Glomerular visceral epithelial cell (primary cell): ENCODE measurements at regions not wholly inside any gene's neighbourhood (a gene's known extent, or its start where the extent isn't known, plus 50 kb on each side); places are given as distances from the start of the nearest gene placed in this dataset.
A peak's percentile ranks its signal among the peaks of the same experiment; 100 is the strongest.
"Not testable (repeated sequence)": the region's sequence is repeated elsewhere in the genome, so short reads cannot be mapped to it uniquely, and the experiment has no call there.

Experiments
- DNase-seq: peaks from one replicate; pipeline ENCODE4 v3.0.0-alpha.2; 2016; ENCODE audit errors: extremely low spot score

GRCh38 chr7:4437916-4438315 lies 244.2 kb upstream of the FOXK1 start:
- no peak for DNase-seq

- DNase-seq = no peak
Measured at GRCh38 chr7:4438723-4439245, 243.3 kb upstream of the FOXK1 start.

DNA sequence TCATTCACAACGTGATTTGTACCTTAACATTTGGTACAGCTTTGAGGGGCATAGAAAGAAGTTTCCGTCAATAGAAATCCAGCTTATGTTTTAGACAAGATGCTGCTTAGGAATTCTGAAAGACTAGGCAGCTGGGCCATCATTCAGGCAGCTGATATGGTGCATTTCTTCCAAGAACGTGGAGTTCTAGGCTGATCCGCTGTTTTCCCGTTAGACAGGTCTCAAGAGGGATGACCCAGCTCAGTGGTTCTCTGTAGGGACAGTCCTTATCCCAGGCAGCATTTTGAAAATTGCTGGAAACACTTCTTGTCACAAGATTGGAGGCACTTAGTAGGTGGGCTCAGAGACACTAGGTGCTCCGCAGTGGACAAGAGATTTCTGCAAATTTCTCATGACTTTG lies 242.7 kb upstream of the FOXK1 start:
- DNase-seq = no peak

DNA sequence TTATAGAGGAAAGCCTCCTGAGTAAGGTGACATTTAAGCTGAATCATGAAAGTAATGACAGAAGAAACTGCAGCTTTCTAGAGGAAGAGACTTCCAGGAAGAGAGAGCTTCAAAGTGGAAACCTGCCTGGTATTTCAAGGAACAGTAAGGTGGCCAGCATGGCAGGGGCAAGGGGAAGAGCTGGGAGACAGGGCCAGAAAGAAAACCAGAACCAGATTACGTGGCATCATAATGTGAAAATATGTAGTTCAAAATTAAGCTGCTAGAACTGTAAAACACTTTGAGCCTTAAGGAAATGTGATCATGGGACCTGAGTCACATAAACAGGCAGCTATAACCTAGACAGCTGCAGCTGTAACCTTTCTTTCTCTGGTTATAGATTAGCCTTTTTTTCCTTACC lies 238.0 kb upstream of the FOXK1 start:
- DNase-seq = no peak

DNA sequence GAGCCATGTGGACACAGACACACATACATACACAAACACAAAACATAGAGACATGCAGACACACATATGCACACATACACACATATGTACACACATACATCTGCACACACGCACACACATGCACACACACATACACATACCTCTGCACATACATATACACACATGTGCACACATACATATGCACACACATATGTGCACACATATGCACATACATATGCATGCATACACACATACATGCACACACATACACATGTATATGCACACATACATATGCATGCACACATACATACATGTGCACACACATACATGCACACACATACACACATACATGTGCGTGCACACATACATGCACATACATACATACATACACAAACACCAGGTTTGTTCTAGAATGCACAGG lies 236.3 kb upstream of the FOXK1 start:
- no peak for DNase-seq

DNA sequence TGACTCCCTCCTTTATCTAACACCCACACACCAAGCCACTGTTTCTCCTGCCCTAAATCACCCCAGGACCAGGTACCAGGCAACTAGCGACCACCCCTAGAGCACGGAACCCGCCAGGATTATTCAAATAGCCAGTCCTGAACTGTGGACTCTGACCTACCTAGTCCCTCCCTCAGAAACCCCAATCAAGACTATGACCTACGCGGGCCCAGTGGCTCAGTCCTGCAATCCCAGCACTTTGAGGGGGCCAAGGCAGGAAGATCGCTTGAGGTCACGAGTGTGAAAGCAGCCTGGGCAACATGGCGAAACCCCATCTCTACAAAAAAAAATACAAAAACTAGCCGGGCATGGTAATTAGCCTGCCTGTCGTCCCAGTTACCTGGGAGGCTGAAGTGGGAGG lies 232.8 kb upstream of the FOXK1 start:
- DNase-seq = no peak

DNA sequence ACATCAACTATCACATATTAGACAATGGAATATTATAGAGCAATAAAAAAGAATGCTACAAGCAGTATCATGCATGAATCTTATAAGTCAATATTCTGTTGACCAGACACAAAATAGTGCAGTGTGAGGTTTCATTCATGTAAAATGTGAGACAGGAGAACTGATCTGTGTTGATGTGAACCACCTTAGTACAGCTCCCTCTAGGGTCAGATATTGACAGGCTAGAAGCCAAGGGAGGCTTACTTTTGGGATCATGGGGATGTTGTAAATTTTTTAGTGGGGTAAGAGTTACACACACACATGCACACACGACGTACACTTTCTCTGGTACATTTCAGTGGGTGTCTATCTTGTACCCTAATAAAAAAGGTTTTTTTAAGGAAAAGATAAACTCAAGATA lies 231.6 kb upstream of the FOXK1 start:
- DNase-seq = no peak

GRCh38 chr7:4460597-4460996 lies 221.5 kb upstream of the FOXK1 start:
- no peak for DNase-seq

GRCh38 chr7:4461531-4461930 lies 220.6 kb upstream of the FOXK1 start:
- DNase-seq = no peak

- DNase-seq = no peak
Measured at GRCh38 chr7:4468320-4469102, 213.6 kb upstream of the FOXK1 start.

DNA sequence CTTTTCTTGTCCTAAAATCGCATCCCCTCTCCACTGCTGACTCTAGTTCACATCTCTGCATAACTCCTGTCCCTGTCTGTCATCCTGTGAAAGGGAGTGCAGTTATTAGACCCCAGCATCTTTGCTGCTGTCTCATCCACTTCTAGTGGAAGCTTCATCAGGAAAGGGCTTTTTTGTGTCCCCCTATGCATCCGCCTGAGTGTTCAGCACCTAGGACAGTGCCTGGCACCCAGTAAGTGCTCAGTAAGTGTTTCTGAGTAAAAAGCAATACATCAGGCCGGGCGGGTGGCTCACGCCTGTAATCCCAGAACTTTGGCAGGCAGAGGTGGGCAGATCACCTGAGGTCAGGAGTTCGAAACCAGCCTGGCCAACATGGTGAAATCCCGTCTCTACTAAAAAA lies 211.8 kb upstream of the FOXK1 start:
- no peak for DNase-seq

DNA sequence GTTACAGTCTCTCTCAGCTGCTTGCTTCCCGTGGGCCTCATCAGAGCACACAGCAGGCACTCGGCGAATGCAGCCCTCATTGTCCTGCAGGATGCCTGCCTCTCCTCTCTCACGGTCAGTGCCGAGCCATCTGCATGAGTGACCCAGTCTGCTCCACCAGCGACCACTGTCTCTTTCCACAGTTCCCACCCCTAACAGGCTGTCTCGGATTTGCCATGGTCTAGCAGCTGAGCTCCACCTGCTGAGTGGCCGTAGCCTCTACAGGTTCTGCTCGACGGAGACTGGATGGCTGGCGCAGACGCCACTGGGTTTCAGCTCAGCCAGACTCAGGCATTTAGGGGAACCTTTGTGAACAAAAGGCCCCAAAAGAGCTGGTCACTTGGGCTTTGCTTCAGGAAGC lies 209.4 kb upstream of the FOXK1 start:
- no peak for DNase-seq

DNA sequence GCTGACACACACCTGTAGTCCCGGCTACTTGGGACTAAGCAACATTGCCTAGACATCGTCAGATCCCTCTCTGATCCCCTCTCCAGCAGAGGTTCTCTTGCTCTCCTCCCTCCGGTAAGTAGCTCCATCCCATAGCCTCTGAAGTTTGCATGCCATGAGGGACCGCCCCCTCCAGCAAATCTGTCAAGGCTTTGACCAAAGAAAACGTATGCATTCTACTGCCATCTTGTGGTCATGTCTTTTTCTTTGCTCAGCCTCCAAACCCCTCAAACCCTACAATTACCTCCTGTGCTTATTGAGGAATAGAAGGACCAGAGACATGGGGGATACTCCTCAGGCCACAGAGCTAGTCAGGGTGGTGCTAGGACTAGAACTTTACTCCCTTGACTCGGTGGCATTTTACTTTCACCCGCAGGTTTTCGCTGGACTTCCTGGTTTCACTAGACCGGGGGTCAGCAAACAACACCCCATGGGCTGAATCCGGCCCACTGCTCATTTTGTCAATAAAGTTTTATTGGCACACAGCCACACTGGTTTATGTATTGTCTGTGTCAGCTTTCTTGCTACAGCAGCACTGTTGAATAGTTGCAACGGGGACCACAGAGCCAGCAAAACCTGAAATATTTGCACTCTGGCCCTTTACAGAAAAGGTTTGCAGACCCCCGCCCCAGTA lies 202.6 kb upstream of the FOXK1 start:
- peak; percentile 46 for DNase-seq

DNA sequence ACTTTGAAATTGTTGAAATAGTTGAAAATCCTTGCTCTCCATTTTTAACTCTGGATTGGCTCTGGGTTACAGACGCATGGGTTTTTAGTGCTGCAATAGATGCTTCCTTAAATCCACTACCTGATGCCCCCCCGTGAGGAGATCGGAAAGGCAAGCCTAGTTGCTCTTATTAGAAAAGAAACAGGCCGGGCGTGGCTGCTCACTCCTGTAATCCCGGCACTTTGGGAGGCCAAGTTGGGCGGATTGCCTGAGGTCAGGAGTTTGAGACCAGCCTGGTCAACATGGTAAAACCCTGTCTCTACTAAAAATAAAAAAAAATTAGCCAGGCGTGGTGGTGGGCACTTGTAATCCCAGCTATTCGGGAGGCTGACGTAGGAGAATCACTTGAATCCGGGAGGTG lies 202.0 kb upstream of the FOXK1 start:
- not testable (repeated sequence) for DNase-seq

- no peak for DNase-seq
Measured at GRCh38 chr7:4483851-4484250, 198.2 kb upstream of the FOXK1 start.

DNA sequence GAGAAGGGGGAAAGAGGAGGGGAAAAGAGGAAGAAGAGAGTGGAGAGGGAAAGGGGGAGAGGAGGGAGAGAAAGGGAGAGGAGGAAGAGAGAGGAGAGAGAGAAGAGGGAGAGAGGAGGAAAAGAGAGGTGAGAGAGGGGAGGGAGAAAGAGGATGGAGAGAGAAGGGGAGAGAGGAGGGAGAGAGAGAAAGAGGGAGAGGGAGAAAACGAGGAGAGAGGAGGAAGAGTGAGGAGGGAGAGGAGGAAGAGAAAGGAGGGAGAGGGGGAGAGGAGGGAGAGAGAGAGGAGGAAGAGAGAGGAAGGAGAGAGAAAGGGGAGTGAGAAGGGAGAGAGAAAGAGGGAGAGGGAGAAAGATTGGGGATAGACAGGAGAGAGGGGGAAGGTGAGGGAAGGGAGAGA lies 197.6 kb upstream of the FOXK1 start:
- no peak for DNase-seq

DNA sequence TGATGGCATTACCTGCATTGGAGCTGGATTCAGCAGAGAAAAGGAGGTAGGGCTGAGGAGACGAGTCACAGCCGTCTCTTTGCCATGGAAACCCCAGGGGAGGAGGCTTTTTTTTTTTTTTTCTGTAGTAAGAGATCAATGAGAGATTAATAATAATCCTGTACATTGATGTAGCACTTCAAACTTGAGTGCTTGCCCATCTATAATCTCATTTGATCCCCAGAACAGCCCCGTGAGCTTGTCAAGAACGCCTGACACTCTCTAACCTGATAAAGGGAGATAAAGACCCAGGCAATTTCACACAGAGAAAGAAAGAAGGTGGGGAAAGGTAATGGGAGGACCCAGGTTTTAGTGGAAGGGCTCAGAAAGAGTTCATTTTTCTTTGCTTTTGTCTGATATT lies 195.2 kb upstream of the FOXK1 start:
- no peak for DNase-seq

DNA sequence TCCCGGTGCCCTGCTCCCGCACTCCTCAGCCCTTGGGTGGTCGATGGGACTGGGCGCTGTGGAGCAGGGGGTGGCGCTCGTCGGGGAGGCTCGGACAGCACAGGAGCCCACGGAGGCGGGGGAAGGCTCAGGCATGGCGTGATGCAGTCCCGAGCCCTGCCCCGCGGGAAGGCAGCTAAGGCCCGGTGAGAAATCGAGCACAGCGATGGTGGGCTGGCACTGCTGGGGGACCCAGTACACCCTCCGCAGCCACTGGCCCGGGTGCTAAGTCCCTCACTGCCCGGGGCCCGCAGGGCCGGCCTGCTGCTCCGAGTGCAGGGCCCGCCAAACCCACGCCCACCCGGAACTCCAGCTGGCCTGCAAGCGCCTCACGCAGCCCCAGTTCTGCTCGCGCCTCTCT lies 185.2 kb upstream of the FOXK1 start:
- not testable (repeated sequence) for DNase-seq

DNA sequence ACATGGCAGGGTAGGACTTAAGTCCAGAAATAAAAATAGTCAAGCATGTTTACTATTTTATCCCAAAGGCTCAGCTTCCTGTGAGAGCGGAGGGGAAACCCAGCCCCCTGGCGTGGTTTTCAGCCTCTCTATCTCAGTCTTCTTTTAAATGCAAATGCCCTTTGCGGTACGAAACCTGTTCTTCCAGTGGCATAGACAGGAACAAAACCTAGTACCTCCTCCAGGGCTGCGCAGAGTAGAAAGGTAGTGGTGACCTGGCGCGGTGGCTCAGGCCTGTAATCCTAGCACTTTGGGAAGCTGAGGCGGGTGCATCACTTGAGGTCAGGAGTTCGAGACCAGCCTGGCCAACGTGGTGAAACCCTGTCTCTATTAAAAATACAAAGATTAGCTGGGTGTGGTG lies 181.3 kb upstream of the FOXK1 start:
- DNase-seq = no peak

GRCh38 chr7:4507886-4508285 lies 174.2 kb upstream of the FOXK1 start:
- not testable (repeated sequence) for DNase-seq

- no peak for DNase-seq
Measured at GRCh38 chr7:4513450-4513849, 168.6 kb upstream of the FOXK1 start.

GRCh38 chr7:4519819-4520520 lies 162.1 kb upstream of the FOXK1 start:
- DNase-seq = no peak

DNA sequence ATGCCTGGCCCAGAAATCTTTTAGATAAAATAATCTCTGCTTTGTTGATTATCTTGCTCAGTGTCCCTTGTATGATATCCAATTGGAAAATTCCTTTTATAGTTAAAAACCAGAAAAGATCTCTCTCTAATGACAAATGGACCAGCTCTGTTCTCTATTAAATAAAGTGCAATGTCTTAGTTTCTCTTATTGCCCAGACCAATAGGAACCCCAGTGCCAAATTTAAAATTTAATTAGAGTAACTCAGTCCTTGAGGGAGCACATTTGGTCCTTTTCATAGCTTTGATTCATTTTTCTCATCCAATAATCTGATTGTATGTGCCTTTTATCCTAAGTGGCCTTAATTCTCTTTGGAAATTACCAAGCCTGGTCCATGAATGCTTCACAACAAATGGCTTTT lies 158.9 kb upstream of the FOXK1 start:
- DNase-seq = no peak
